ENCODE measurements at regions not wholly inside any gene's neighbourhood (a gene's known extent, or its start where the extent isn't known, plus 50 kb on each side); places are given as distances from the start of the nearest gene placed in this dataset.

DNA sequence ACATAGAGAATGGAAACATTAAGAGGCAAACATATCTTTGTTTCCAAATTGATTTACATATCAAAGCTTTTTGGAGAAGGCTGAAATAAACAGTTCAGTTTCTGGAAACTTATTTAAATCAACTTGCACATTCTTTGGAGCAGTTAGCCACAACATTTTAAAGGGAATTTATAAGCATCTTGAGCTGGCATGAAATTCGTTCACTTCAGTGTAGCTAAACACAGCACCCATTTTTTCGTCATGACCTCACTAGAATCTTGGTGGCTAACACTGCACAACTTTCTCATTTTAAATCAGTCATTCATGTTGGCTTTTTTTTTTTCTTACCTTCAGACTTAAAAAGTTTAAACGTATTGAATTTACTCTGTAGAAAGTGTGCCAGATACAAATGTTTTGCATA, 1139.9 kb upstream of the FLRT2 start:
- no peak for FAIRE-seq

DNA sequence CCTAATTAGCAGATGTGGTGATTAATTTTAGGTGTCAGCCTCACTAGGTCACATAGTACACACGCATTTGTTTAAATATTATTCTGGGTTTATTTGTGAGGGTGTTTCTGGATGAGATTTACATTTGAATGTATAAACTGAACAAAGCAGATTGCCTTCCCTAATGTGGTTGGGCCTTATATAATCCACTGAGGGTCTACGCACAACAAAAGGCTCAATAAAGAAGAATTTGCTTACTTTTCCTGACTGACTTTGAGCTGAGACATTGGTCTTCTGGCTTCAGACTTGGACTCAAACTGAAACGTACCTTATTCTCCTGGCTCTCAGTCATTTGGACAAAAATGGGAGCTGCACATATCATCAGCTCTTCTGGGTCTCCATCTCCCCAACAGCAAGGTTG, 1132.3 kb upstream of the FLRT2 start:
- Histone ChIP-seq H3K4me1 (peaks cover 0 to 4% (median 0%) of the 10 kb centered on the region in 3 donors), H3K36me3 (no peaks in the 10 kb centered on the region), H3K4me3 (no peak overlapping the region), H3K9me3 (no peaks in the 10 kb centered on the region), H3K27me3 (no peaks in the 10 kb centered on the region), H3K27ac (no peak overlapping the region)
- no peak for DNase-seq
- TF ChIP-seq, protein P1, sequence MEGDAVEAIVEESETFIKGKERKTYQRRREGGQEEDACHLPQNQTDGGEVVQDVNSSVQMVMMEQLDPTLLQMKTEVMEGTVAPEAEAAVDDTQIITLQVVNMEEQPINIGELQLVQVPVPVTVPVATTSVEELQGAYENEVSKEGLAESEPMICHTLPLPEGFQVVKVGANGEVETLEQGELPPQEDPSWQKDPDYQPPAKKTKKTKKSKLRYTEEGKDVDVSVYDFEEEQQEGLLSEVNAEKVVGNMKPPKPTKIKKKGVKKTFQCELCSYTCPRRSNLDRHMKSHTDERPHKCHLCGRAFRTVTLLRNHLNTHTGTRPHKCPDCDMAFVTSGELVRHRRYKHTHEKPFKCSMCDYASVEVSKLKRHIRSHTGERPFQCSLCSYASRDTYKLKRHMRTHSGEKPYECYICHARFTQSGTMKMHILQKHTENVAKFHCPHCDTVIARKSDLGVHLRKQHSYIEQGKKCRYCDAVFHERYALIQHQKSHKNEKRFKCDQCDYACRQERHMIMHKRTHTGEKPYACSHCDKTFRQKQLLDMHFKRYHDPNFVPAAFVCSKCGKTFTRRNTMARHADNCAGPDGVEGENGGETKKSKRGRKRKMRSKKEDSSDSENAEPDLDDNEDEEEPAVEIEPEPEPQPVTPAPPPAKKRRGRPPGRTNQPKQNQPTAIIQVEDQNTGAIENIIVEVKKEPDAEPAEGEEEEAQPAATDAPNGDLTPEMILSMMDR (IDR thresholded peaks at IDR 0.05) = no peak
- FAIRE-seq = no peak
- 83 to 85% methylated on average over 3 of the region's 3 CpGs for WGBS, 2 donors
- intact Hi-C loops (cut with DNase I) = no loop called here
- no peak for ATAC-seq

More for the DNA sequence above, 1139.9 kb upstream of the FLRT2 start:
- Histone ChIP-seq H3K9me3 (no peaks in the 10 kb centered on the region), H3K4me3 (no peak overlapping the region), H3K27ac (no peak overlapping the region), H3K27me3 (no peaks in the 10 kb centered on the region), H3K36me3 (no peaks in the 10 kb centered on the region), H3K4me1 (no peaks in the 10 kb centered on the region)
- TF ChIP-seq, protein P1 (IDR thresholded peaks at IDR 0.05) = no peak
- no peak for DNase-seq
- no peak for ATAC-seq
- WGBS, 2 donors = 81 to 82% methylated on average over 3 of the region's 3 CpGs
- intact Hi-C loops (cut with DNase I) = no loop called here

DNA sequence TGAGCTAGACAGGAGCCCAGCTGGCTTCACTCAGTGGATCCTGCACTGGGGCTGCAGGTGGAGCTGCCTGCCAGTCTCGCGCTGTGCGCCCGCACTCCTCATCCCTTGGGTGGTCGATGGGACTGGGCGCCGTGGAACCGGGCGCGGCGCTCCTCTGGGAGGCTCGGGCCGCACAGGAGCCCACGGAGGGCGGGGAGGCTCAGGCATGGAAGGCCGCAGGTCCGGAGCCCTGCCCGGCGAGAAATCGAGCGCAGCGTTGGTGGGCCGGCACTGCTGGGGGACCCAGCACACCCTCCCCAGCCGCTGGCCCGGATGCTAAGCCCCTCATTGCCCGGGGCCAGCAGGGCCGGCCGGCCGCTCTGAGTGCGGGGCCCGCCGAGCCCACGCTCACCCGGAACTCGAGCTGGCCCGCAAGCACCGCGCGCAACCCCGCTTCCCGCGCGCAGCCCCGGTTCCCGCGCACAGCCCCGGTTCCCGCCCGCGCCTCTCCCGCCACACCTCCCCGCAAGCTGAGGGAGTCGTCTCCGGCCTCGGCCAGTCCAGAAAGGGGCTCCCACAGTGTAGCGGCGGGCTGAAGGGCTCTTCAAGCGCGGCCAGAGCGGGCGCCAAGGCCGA, 1130.5 kb upstream of the FLRT2 start:
- intact Hi-C loops (cut with DNase I) = no loop called here
- H3K27me3 ChIP-seq = no peaks in the 10 kb centered on the region
- TF ChIP-seq, protein P1 (IDR thresholded peaks at IDR 0.05) = no peak
- FAIRE-seq = no peak
- no peak overlapping the region for H3K4me3 ChIP-seq
- no peak for ATAC-seq
- H3K4me1 ChIP-seq = peaks cover 0 to 4% (median 0%) of the 10 kb centered on the region in 3 donors
- no peaks in the 10 kb centered on the region for H3K9me3 ChIP-seq
- 96 to 97% methylated on average over 62 of the region's 62 CpGs for WGBS, 2 donors
- peak in 3 of 6 donors; percentile 18 to 47 (median 33) for DNase-seq
- H3K36me3 ChIP-seq = no peaks in the 10 kb centered on the region
- no peak overlapping the region for H3K27ac ChIP-seq

DNA sequence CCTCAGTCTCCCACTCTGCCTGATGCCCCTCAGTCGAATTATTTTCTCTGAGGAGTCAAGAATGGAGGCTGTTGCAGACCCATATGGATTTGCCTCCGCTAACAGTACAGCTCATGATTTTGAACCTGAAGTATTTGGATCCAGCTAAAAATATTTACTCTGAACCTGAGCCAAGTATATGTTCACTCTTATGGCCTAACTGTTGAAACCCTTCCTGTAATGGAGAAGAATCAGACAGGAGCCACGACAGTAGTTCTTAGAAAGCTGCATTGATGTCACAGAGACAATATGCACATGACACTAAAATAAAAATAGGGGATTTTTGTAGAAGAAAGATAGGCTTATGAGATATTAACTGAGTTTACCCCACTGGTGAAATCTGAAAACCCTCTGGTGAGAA, 1128.3 kb upstream of the FLRT2 start:
- TF ChIP-seq, protein P1 (IDR thresholded peaks at IDR 0.05) = no peak
- FAIRE-seq (no peak), ATAC-seq (no peak), DNase-seq (no peak)
- 79 to 85% methylated on average over 3 of the region's 3 CpGs for WGBS, 2 donors
- Histone ChIP-seq H3K27me3 (no peaks in the 10 kb centered on the region), H3K9me3 (no peaks in the 10 kb centered on the region), H3K27ac (no peak overlapping the region), H3K4me1 (peaks cover 0 to 4% (median 0%) of the 10 kb centered on the region in 3 donors), H3K4me3 (no peak overlapping the region), H3K36me3 (no peaks in the 10 kb centered on the region)
- intact Hi-C loops (cut with DNase I) = no loop called here

DNA sequence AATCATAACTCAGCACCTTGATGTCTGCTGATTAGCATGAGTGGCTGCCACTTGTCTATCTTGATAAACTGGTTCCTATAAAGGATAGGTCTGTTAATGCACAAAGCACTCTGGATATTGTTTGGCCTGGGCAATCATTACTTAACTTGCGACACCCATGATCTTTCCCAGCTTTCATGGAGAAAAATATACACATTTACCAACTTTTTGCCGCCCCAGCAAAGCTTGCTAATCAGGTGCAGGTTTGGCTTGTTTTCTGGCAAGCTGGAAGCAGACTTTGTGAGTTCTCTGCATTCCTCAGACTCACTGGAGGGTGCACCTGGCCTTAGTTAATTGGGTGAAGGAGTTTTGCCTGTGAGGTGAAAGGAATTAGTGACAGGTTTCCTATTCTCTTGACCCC, 1126.4 kb upstream of the FLRT2 start:
- intact Hi-C loops (cut with DNase I) = no loop called here
- Histone ChIP-seq H3K9me3 (no peaks in the 10 kb centered on the region), H3K36me3 (no peaks in the 10 kb centered on the region), H3K4me1 (no peaks in the 10 kb centered on the region), H3K27ac (no peak overlapping the region), H3K4me3 (no peak overlapping the region), H3K27me3 (no peaks in the 10 kb centered on the region)
- DNase-seq = no peak
- TF ChIP-seq, protein P1 (IDR thresholded peaks at IDR 0.05) = no peak
- FAIRE-seq = no peak
- peak in 2 of 4 donors; percentile 43 to 60 for ATAC-seq
- 19 to 56% methylated on average over 2 of the region's 2 CpGs for WGBS, 2 donors
